GM12878 (cell line): ENCODE measurements at regions not wholly inside any gene's neighbourhood (a gene's known extent, or its start where the extent isn't known, plus 50 kb on each side); places are given as distances from the start of the nearest gene placed in this dataset.

Source experiments
- ATAC-seq: fragments of 200-7000 bp; cut with Tn5 transposase; 3 replicates; pipeline ENCODE4 v1.9.1; 2020; ENCODE audit warnings: mild to moderate bottlenecking, moderate library complexity
- BruUV-seq: library from RNA; stranded (reverse); fragments of 400-500 nt; replicated peaks from 2 replicates; lab custom pipeline; 2021; lab: Mats Ljungman, UMichigan
- CTCF ChIA-PET: fragments of 300-600 bp; sonication (Branson Sonifier 250); formaldehyde crosslinking; extraction: SDS; loops from one replicate; lab custom pipeline; 2021; ENCODE audit warnings: inconsistent platforms; lab: Yijun Ruan, JAX
- POLR2A ChIA-PET: fragments of 350-600 bp; formaldehyde crosslinking; extraction: SDS; loops from one replicate; lab custom pipeline; 2021; ENCODE audit warnings: inconsistent platforms; lab: Charles Lee
- RAD21 ChIA-PET: fragments of 300-600 bp; sonication (Branson Sonifier 250); formaldehyde crosslinking; loops from one replicate; lab custom pipeline; 2023; ENCODE audit warnings: antibody characterized with exemption; ENCODE audit not compliant: unreplicated experiment; lab: Charles Lee
- SMC1A ChIA-PET: fragments of 300-600 bp; sonication (Branson Sonifier 250); formaldehyde crosslinking; loops from one replicate; lab custom pipeline; 2023; ENCODE audit not compliant: unreplicated experiment, uncharacterized antibody; lab: Charles Lee
- DNase-seq: peaks from one replicate; pipeline ENCODE4 v3.0.0-alpha.2; 2011; ENCODE audit warnings: low read depth, low spot score
- FAIRE-seq: peaks from 3 replicates; lab custom pipeline; 2011; peaks lifted over from hg19 to GRCh38; lab: Jason Lieb, UNC
- H2AFZ ChIP-seq: 2 replicates; pipeline ENCODE4 v1.6.0; 2011; ENCODE audit warnings: low read depth, low read length, control low read depth; ENCODE audit not compliant: control insufficient read depth
- H3K27ac ChIP-seq: 2 replicates; pipeline ENCODE4 v1.5.1; 2011; ENCODE audit warnings: control low read depth; ENCODE audit not compliant: control insufficient read depth, insufficient read depth
- H3K27me3 ChIP-seq, 2 experiments: replicated peaks in 1 of 2; 2 replicates each; pipeline versions ENCODE4 v1.6.0 to v1.6.1; 2011; ENCODE audit warnings: low read length in 1 of 2; ENCODE audit not compliant: control insufficient read depth in 2 of 2, insufficient read depth in 2 of 2
- H3K36me3 ChIP-seq, 2 experiments: 2 replicates each; pipeline ENCODE4 v1.5.1; 2011; ENCODE audit warnings: low read length in 1 of 2; ENCODE audit not compliant: control insufficient read depth in 2 of 2, insufficient read depth in 2 of 2
- H3K4me1 ChIP-seq: 2 replicates; pipeline ENCODE4 v1.6.1; 2011; ENCODE audit warnings: mild to moderate bottlenecking, low read length, moderate library complexity, mixed read lengths; ENCODE audit not compliant: control insufficient read depth, insufficient read depth
- H3K4me2 ChIP-seq: 2 replicates; pipeline ENCODE4 v1.6.0; 2011; ENCODE audit warnings: control low read depth; ENCODE audit not compliant: control insufficient read depth, insufficient read depth
- H3K4me3 ChIP-seq: fragments of 200-600 bp; sonication (generic); 2 replicates; pipeline ENCODE4 v1.5.1; 2016
- H3K79me2 ChIP-seq: 2 replicates; pipeline ENCODE4 v1.6.0; 2011; ENCODE audit warnings: low read length; ENCODE audit not compliant: control insufficient read depth, insufficient read depth
- H3K9ac ChIP-seq: 2 replicates; pipeline ENCODE4 v1.8.0; 2011; ENCODE audit warnings: low read length, control low read depth, mixed read lengths; ENCODE audit not compliant: control insufficient read depth, insufficient read depth
- H3K9me3 ChIP-seq: replicated peaks from 3 replicates; pipeline ENCODE4 v1.5.1; 2011; ENCODE audit warnings: mild to moderate bottlenecking, low read length; ENCODE audit not compliant: control insufficient read depth, insufficient read depth
- H4K20me1 ChIP-seq: 2 replicates; pipeline ENCODE4 v1.6.0; 2011; ENCODE audit not compliant: control insufficient read depth, insufficient read depth
- CTCF ChIP-seq, 3 experiments: IDR thresholded peaks in 2 of 3; conservative IDR thresholded peaks in 1 of 3; 2 replicates each; pipeline ENCODE4 v1.5.1; 2011; ENCODE audit warnings: low read depth in 3 of 3, low read length in 3 of 3, mild to moderate bottlenecking in 3 of 3, control low read depth in 2 of 3, moderate library complexity in 2 of 3, inconsistent platforms in 1 of 3, mixed read lengths in 1 of 3; ENCODE audit not compliant: control insufficient read depth in 2 of 3, insufficient read depth in 1 of 3; ENCODE audit errors: extremely low read depth in 1 of 3
- ETV6 ChIP-seq, 2 experiments: fragments of 450-650 bp in 1 of 2; IDR thresholded peaks in 1 of 2; conservative IDR thresholded peaks in 1 of 2; 2 replicates each; pipeline ENCODE4 v1.6.1; 2014; ENCODE audit warnings: antibody characterized with exemption in 1 of 2, borderline replicate concordance in 1 of 2, low read depth in 1 of 2, mild to moderate bottlenecking in 1 of 2, moderate library complexity in 1 of 2
- JUND ChIP-seq: IDR thresholded peaks from 2 replicates; pipeline ENCODE4 v1.6.1; 2012; ENCODE audit warnings: low read depth, mild to moderate bottlenecking, low read length, improper control_type of control experiment, moderate library complexity
- KAT2A ChIP-seq: conservative IDR thresholded peaks from 2 replicates; pipeline ENCODE4 v1.6.1; 2011; ENCODE audit warnings: low read depth, low read length; ENCODE audit not compliant: control insufficient read depth
- NRF1 ChIP-seq: conservative IDR thresholded peaks from 2 replicates; pipeline ENCODE4 v1.6.1; 2011; ENCODE audit warnings: mild to moderate bottlenecking, low read depth, low read length, improper control_type of control experiment
- PAX8 ChIP-seq: fragments of 450-650 bp; IDR thresholded peaks from 2 replicates; pipeline ENCODE4 v1.6.1; 2017; ENCODE audit warnings: mild to moderate bottlenecking, moderate library complexity
- PML ChIP-seq: IDR thresholded peaks from 2 replicates; pipeline ENCODE4 v1.6.1; 2012; ENCODE audit warnings: low read length, inconsistent platforms
- TCF3 ChIP-seq: IDR thresholded peaks from 2 replicates; pipeline ENCODE4 v1.6.1; 2012; ENCODE audit warnings: low read depth, mild to moderate bottlenecking, low read length, borderline replicate concordance; ENCODE audit not compliant: insufficient read depth
- WGBS: methylation state at CpG from one replicate; pipeline ENCODE4 v1.1.6; 2016; ENCODE audit warnings: low lambda C conversion rate; ENCODE audit not compliant: insufficient replicate concordance, insufficient coverage; ENCODE audit errors: missing lambda C conversion rate; 5-methylcytosine and 5-hydroxymethylcytosine counted together
- in situ Hi-C: fragments of 300-500 bp; cut with MboI; formaldehyde crosslinking; loops from 9 replicates; pipeline ENCODE4 v1.14.3; 2018; ENCODE audit warnings: mixed read lengths
- intact Hi-C: fragments of 100-400 bp; cut with micrococcal nuclease; formaldehyde crosslinking; loops from one replicate; pipeline ENCODE4 v1.14.2; 2022; ENCODE audit not compliant: unreplicated experiment

- in situ Hi-C loops (no loop called here), intact Hi-C loops (no loop called here)
- FAIRE-seq (no peak), DNase-seq (no peak), ATAC-seq (no peak)
- TF ChIP-seq PAX8, result no peak
- TF ChIP-seq TCF3, result no peak
- TF ChIP-seq NRF1, result no peak
- no peak for TF ChIP-seq PML
- no peak for TF ChIP-seq ETV6 (conservative IDR thresholded peaks at IDR 0.05 in 1 of 2, IDR thresholded peaks at IDR 0.05 in 1 of 2; ENCODE audit: borderline replicate concordance in 1 of 2, low read depth in 1 of 2)
- TF ChIP-seq CTCF (IDR thresholded peaks at IDR 0.05 in 2 of 3, conservative IDR thresholded peaks at IDR 0.05 in 1 of 3; ENCODE audit: control insufficient read depth in 2 of 3, extremely low read depth in 1 of 3, insufficient read depth in 1 of 3, low read depth in 3 of 3, low read length in 3 of 3), result no peak
- no peak for TF ChIP-seq JUND
- TF ChIP-seq KAT2A, result no peak
- Histone ChIP-seq H3K4me1 (no peaks in the 10 kb centered on the region), H3K9ac (no peak overlapping the region), H3K4me3 (no peak overlapping the region), H2AFZ (no peak overlapping the region), H4K20me1 (no peaks in the 10 kb centered on the region), H3K36me3 (no peaks in the 10 kb centered on the region), H3K9me3 (no peaks in the 10 kb centered on the region), H3K79me2 (no peaks in the 10 kb centered on the region), H3K4me2 (no peak overlapping the region), H3K27me3 (no peaks in the 10 kb centered on the region; a peak in 1 of 4 replicates), H3K27ac (no peak overlapping the region)
- BruUV-seq, result no TSS peak
- POLR2A ChIA-PET, result no interaction called here
- 29% methylated on average over 9 of the region's 9 CpGs for WGBS
- RAD21 ChIA-PET, result no interaction called here
- SMC1A ChIA-PET, result no interaction called here
- CTCF ChIA-PET, result no interaction called here
Measured at GRCh38 chr15:98393471-98393870, 254.9 kb upstream of the IGF1R start.
